GM12873 (cell line): ENCODE measurements at regions not wholly inside any gene's neighbourhood (a gene's known extent, or its start where the extent isn't known, plus 50 kb on each side); places are given as distances from the start of the nearest gene placed in this dataset.

Experiments
- CTCF ChIP-seq: IDR thresholded peaks from 2 replicates; pipeline ENCODE4 v1.5.1; 2012; ENCODE audit warnings: low read depth, mild to moderate bottlenecking, moderate library complexity, low read length, control low read depth; ENCODE audit not compliant: insufficient read depth; ENCODE audit errors: missing control alignments

- no peak for TF ChIP-seq CTCF
Measured at GRCh38 chr15:91541286-91541685, 312.2 kb upstream of the SLCO3A1 start.

DNA sequence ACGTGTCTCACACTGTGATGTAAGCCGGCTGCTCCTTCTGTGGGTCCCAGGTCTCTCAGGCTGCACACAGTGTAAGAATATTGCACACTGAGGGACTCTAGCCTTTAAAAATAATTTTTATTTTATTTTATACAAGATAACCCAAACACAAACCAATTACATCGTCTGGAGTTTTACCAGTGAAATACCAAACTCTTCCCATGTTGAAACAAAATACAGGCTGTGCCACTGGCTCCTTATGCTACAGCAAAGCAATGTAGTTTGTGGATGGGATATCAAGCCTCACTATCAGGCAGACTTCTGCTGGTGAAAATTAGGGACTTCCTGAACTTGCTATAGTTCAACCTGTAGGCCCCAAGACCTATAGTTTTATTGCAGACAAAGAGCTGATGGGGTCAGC, 311.3 kb upstream of the SLCO3A1 start:
- no peak for TF ChIP-seq CTCF

DNA sequence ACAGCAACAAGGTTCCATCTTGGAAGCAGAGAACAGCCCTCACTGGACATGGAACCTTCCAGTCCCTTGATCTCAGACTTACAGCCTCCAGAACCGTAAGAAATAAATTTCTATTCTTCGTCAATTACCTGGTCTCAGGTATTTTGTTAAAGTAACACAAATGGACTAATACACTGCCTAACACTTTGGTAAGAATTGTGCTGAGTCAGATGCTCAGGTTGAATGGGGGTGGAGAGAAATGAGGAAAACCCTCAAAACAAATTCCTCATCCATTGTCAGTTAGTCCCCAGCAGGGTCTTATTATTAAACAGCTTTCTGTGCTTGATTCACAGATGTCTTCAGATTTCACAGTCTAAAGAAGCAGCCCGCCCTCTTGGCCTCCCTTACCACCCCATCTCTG, 306.2 kb upstream of the SLCO3A1 start:
- no peak for TF ChIP-seq CTCF

GRCh38 chr15:91548549-91548948, 305.0 kb upstream of the SLCO3A1 start:
- no peak for TF ChIP-seq CTCF

- TF ChIP-seq CTCF, result no peak
Measured at GRCh38 chr15:91549581-91549980, 303.9 kb upstream of the SLCO3A1 start.

- TF ChIP-seq CTCF, result no peak
Measured at GRCh38 chr15:91552555-91552954, 301.0 kb upstream of the SLCO3A1 start.

- no peak for TF ChIP-seq CTCF
Measured at GRCh38 chr15:91553196-91553854, 300.2 kb upstream of the SLCO3A1 start.
